Erythroblast (primary cell): ENCODE measurements at regions not wholly inside any gene's neighbourhood (a gene's known extent, or its start where the extent isn't known, plus 50 kb on each side); places are given as distances from the start of the nearest gene placed in this dataset.

Experiments used
- GATA1 ChIP-seq: IDR thresholded peaks from 2 replicates; pipeline ENCODE4 v1.6.1; 2011; ENCODE audit warnings: low read depth, mild to moderate bottlenecking, control low read depth, low read length, moderate library complexity
- POLR2A ChIP-seq: IDR thresholded peaks from 2 replicates; pipeline ENCODE4 v1.6.1; 2011; ENCODE audit warnings: mild to moderate bottlenecking, low read length

DNA sequence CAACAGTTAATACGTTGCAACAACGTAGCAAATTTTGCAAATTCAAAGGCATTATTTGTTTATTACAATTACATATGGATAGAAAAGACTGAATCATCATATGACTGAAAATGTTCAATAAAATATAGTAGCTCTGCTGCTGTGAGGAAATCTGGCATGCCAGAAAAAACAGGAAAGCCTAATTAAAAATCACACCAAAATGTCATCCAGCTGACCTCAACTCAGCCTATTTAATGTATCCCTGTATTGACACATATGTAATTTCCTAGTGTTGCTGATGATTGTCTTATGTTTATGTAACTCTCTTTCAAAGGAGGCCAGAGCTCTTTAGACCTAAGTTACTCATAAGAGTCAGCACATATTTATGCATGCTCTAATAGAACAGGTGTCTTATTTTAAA lies 495.0 kb downstream of the PCDH17 start:
- TF ChIP-seq POLR2A (no peak), GATA1 (no peak)
